ENCODE measurements at regions not wholly inside any gene's neighbourhood (a gene's known extent, or its start where the extent isn't known, plus 50 kb on each side); places are given as distances from the start of the nearest gene placed in this dataset.

DNA sequence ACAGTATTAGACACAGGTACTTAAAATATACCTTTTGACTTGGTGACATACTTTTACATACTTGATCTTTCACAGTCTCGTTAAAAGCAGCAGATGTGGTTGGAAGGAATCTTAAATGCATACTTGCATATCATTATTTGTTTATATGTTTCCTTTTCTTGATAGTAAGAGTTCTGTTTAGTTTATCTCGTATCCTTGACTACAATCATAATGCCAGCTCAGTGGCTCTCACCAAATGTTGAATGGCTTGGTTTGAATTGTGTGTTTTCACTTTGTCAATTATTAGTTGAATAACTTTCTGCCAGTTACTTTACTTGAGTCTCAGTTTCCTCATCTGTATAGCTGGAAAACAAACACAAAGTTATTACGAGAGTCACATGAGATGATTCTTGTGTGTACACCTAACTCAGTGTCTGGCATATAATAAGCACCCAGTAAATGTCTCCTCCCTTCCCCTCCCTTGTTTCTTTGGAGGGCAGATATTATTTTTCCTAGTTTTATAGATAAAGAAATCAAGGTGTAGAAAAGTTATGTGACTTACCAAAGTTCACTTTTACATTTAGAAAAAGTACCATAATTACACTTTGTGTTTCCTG is 131.6 kb upstream of the IVNS1ABP start:
- H3K9me3 ChIP-seq (ENCODE audit: control insufficient read depth, low read length): no peaks in the 10 kb centered on the region
- DNase-seq (no peak), ATAC-seq (no peak)
- H3K27ac ChIP-seq (ENCODE audit: low read length): no peak overlapping the region
- no peak overlapping the region for H3K4me3 ChIP-seq (ENCODE audit: low read length)
- H3K4me1 ChIP-seq (ENCODE audit: control insufficient read depth, insufficient read depth, low read length): no peaks in the 10 kb centered on the region
- H3K27me3 ChIP-seq (ENCODE audit: control insufficient read depth, insufficient read depth): no peaks in the 10 kb centered on the region
- 79% methylated on average over 3 of the region's 3 CpGs for WGBS
- intact Hi-C loops (cut with DNase I): no loop called here

DNA sequence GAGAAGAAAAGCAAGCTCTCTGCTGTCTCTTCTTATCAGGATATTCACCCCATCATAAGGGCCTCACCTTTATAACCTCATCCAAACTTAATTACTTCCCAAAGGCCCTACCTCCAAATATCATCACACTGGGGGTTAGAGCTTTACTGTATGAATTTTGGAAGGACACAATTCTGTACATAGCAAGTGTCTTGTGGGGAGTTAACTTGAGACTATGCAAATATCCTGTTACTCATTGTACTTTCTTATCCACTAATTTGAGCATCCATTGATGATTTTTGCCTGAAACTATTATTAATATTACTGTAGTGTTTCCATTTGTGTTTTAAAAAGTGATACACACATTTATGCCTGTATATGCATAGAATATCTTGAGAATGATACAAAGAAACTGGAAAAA is 129.1 kb upstream of the IVNS1ABP start:
- Histone ChIP-seq H3K27ac (ENCODE audit: low read length) (no peak overlapping the region), H3K4me3 (ENCODE audit: low read length) (no peak overlapping the region), H3K27me3 (ENCODE audit: control insufficient read depth, insufficient read depth) (no peaks in the 10 kb centered on the region), H3K9me3 (ENCODE audit: control insufficient read depth, low read length) (no peaks in the 10 kb centered on the region), H3K4me1 (ENCODE audit: control insufficient read depth, insufficient read depth, low read length) (peaks cover 4% of the 10 kb centered on the region)
- no peak for ATAC-seq
- DNase-seq: no peak
- intact Hi-C loops (cut with DNase I): no loop called here

DNA sequence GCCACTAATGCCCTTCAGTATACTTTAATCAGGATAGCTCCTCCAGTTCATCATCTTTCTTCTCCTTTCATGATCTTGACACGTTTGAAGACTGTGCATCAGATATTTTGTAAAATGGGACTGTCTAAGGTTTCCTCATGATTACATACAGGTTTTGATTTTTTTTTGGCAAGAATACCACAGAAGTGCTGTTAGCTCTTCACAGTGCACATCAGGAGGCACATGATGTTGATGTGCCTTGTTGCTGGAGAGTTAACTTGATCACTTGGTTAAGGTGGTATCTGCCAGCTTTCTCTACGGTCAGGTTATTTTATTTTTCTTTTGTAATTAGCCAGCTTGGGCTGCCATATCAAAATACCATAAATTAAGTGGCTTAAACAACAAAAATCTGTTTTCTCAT is 128.6 kb upstream of the IVNS1ABP start:
- 90% methylated on average over 2 of the region's 2 CpGs for WGBS
- no peaks in the 10 kb centered on the region for H3K27me3 ChIP-seq (ENCODE audit: control insufficient read depth, insufficient read depth)

DNA sequence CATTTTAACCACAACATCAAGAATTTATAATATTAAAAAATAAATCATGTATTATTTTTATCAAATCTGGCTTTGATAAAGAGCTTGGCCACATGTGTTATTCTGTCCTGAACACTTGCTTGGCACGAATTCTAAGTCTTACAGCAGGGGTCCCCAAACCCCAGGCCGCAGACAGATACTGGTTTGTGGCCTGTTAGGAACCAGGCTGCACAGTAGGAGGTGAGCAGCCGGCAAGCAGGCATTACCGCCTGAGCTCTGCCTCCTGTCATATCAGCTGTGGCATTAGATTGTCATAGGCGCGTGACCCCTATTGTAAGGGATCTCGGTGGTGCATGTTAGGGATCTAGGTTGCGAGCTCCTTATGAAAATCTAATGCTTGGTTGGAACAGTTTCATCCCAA is 127.6 kb upstream of the IVNS1ABP start:
- 86% methylated on average over 8 of the region's 8 CpGs for WGBS
- intact Hi-C loops (cut with DNase I): no loop called here
- DNase-seq: no peak

More for the DNA sequence above, 128.6 kb upstream of the IVNS1ABP start:
- peaks cover 4% of the 10 kb centered on the region for H3K4me1 ChIP-seq (ENCODE audit: control insufficient read depth, insufficient read depth, low read length)
- DNase-seq: no peak
- ATAC-seq: no peak
- intact Hi-C loops (cut with DNase I): no loop called here
- no peaks in the 10 kb centered on the region for H3K9me3 ChIP-seq (ENCODE audit: control insufficient read depth, low read length)
- H3K27ac ChIP-seq (ENCODE audit: low read length): no peak overlapping the region
- H3K4me3 ChIP-seq (ENCODE audit: low read length): no peak overlapping the region

DNA sequence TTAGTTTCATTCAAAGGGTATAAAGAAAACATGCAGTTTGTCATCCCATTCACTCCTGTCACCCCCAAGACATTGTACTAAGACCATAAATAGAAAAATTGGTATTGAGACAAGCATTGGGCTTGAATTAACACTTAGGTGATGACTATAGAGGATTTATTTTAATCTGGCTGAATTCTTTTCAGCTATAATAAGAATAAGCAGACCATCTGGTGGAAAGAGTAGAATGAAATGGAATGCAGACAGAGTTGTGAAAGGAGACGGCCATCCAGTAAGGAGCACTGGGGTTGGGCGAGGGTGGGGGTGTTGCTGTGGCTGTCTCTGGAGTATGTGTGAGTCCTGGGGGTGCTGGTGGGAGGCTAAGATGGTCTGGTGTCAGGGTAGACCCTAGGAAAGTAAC is 125.0 kb upstream of the IVNS1ABP start:
- Histone ChIP-seq H3K4me1 (ENCODE audit: control insufficient read depth, insufficient read depth, low read length) (peaks cover 4% of the 10 kb centered on the region), H3K4me3 (ENCODE audit: low read length) (no peak overlapping the region), H3K9me3 (ENCODE audit: control insufficient read depth, low read length) (no peaks in the 10 kb centered on the region), H3K27me3 (ENCODE audit: control insufficient read depth, insufficient read depth) (no peaks in the 10 kb centered on the region), H3K27ac (ENCODE audit: low read length) (no peak overlapping the region)
- 75% methylated on average over 2 of the region's 2 CpGs for WGBS
- DNase-seq: no peak
- intact Hi-C loops (cut with DNase I): no loop called here
- ATAC-seq: no peak

More for the DNA sequence above, 127.6 kb upstream of the IVNS1ABP start:
- Histone ChIP-seq H3K4me3 (ENCODE audit: low read length) (no peak overlapping the region), H3K27me3 (ENCODE audit: control insufficient read depth, insufficient read depth) (no peaks in the 10 kb centered on the region), H3K4me1 (ENCODE audit: control insufficient read depth, insufficient read depth, low read length) (peaks cover 4% of the 10 kb centered on the region), H3K27ac (ENCODE audit: low read length) (no peak overlapping the region), H3K9me3 (ENCODE audit: control insufficient read depth, low read length) (no peaks in the 10 kb centered on the region)
- no peak for ATAC-seq

DNA sequence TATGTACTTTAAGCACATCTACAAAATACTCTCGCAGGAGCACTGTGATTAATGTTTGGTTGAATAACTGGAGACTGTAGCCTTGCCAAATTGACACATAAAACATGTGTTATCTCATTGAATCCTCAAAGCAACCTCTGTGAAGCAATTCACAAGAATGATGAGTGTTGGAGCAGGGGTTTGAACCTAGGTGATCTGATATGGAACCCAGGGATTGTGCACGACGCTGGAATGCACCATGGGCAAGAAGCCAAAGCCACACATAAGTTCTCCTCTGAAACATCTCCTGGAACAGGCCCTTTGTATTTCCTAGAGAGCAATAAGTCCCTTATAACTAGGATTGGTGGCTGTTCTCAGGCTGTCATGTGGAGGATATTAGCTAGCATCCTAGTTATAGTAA is 124.6 kb upstream of the IVNS1ABP start:
- no peak for ATAC-seq
- intact Hi-C loops (cut with DNase I): no loop called here
- WGBS: 27% methylated on average over 3 of the region's 3 CpGs

DNA sequence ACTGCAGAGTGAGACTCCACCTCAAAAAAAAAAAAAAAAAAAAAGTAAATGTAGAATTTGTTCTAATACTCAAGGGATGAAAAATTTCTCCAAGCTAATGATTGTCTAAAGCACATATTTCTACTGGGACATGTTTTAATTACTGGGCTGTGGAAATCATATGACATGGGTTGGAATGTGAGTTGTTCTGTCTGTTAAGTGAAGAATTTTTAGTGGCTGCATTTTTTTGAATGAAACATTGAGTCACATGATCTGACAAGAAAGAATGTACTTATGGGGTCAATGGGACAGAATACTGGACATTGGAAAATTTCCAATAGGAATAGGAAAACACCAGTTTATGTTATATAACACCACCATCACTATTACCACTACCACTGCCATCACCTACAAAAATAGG is 123.8 kb upstream of the IVNS1ABP start:
- H3K4me1 ChIP-seq (ENCODE audit: control insufficient read depth, insufficient read depth, low read length): peaks cover 4% of the 10 kb centered on the region
- H3K27me3 ChIP-seq (ENCODE audit: control insufficient read depth, insufficient read depth): no peaks in the 10 kb centered on the region
- DNase-seq: no peak
- no peak overlapping the region for H3K27ac ChIP-seq (ENCODE audit: low read length)
- intact Hi-C loops (cut with DNase I): no loop called here
- no peaks in the 10 kb centered on the region for H3K9me3 ChIP-seq (ENCODE audit: control insufficient read depth, low read length)
- no peak overlapping the region for H3K4me3 ChIP-seq (ENCODE audit: low read length)
- ATAC-seq: no peak

More for the DNA sequence above, 124.6 kb upstream of the IVNS1ABP start:
- no peaks in the 10 kb centered on the region for H3K27me3 ChIP-seq (ENCODE audit: control insufficient read depth, insufficient read depth)
- H3K9me3 ChIP-seq (ENCODE audit: control insufficient read depth, low read length): no peaks in the 10 kb centered on the region
- H3K27ac ChIP-seq (ENCODE audit: low read length): no peak overlapping the region
- DNase-seq: no peak
- no peak overlapping the region for H3K4me3 ChIP-seq (ENCODE audit: low read length)
- peaks cover 4% of the 10 kb centered on the region for H3K4me1 ChIP-seq (ENCODE audit: control insufficient read depth, insufficient read depth, low read length)

DNA sequence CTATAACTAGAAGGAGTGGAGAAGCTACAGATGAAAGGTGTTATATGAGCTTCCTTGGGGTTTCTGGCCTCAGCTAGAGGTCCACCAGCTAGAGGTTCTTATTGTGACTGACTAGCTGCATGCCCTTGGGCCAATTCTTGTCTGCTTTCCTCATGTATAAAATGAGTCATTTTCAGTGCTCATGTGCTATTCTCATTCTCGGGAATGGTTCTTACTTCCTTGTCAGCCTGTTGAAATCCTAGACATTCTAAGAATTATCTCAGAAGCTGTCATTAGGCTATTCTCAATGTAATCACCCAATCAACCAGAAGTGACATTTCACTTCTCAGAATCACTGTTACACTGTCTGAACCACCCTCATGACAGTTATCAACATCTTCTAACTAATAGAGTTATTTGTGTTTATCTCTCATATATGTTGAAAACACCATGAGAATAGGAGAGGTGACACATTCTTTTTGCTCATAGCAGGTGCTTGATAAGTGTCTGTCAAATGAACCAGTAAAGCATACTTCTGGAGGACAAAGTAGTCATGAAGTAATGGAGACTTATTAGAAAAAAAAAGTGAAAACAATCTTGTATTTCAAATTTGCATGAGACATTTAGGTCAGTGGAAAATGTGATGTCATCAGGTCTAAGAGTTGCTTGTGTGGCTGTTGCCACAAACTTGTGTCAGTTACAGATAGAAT is 122.8 kb upstream of the IVNS1ABP start:
- peak in 1 of 2 donors; percentile 61 for ATAC-seq
- H3K4me1 ChIP-seq (ENCODE audit: control insufficient read depth, insufficient read depth, low read length): peaks cover 4% of the 10 kb centered on the region
- WGBS: 38% methylated on average over 1 of the region's 1 CpG
- no peak overlapping the region for H3K4me3 ChIP-seq (ENCODE audit: low read length)
- no peaks in the 10 kb centered on the region for H3K9me3 ChIP-seq (ENCODE audit: control insufficient read depth, low read length)
- no peaks in the 10 kb centered on the region for H3K27me3 ChIP-seq (ENCODE audit: control insufficient read depth, insufficient read depth)
- no peak overlapping the region for H3K27ac ChIP-seq (ENCODE audit: low read length)
- intact Hi-C loops (cut with DNase I): no loop called here
- DNase-seq: no peak

DNA sequence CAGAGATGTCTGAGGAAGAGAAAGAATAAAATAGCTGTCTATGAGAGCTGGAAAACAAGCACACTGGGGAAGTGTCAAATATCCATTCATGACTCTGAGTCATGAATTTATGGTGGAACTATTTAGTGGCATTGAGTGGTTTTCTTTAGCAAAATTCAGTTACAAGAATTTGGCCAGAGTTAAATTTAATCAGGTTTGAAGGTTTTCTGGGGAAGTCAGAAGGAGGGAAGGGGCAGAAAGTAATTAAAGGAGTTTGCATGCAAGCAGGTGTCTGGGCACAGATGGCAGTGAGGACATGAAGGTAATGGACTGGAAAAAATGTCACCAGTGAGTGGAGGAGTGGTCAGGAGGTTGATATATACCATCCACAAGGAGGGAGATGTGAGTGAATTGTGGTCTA is 121.9 kb upstream of the IVNS1ABP start:
- intact Hi-C loops (cut with DNase I): no loop called here

DNA sequence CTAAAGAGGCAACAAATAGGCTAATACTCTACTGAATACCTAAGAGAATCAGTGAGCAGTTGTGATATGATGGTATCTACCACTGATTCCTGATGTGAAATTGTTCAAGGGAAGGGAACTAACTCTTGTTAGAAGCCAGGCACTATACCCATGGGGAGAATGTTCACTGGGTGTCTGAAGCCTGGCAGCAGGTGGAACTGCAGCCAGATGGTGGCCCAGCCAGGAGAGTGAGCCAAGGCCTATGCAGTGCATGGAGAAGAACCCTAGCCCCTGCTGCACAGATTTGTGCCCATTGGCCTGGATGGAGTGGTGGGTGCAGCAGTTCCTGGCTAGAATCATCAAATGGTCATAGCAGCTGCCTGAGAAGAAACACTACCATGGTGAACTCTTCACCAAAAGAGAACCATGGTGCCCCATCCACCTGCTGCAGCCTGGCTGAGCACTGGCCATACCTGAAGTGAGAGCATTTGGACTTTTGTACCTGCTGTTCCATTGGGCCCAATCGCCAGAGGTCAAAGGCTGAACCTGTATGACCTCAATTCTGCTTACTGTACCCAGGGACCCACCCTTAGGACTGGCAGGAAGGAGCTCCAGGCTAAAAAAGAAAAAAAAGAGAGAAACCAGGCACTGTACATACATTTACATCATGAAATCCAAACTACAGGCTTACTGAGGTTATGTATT is 118.8 kb upstream of the IVNS1ABP start:
- Histone ChIP-seq H3K4me1 (ENCODE audit: control insufficient read depth, insufficient read depth, low read length) (no peaks in the 10 kb centered on the region), H3K27me3 (ENCODE audit: control insufficient read depth, insufficient read depth) (no peaks in the 10 kb centered on the region), H3K4me3 (ENCODE audit: low read length) (no peak overlapping the region), H3K27ac (ENCODE audit: low read length) (no peak overlapping the region), H3K9me3 (ENCODE audit: control insufficient read depth, low read length) (no peaks in the 10 kb centered on the region)
- intact Hi-C loops (cut with DNase I): no loop called here
- DNase-seq (no peak), ATAC-seq (no peak)
- 89% methylated on average over 1 of the region's 1 CpG for WGBS

More for the DNA sequence above, 121.9 kb upstream of the IVNS1ABP start:
- Histone ChIP-seq H3K27ac (ENCODE audit: low read length) (no peak overlapping the region), H3K27me3 (ENCODE audit: control insufficient read depth, insufficient read depth) (no peaks in the 10 kb centered on the region), H3K4me3 (ENCODE audit: low read length) (no peak overlapping the region), H3K4me1 (ENCODE audit: control insufficient read depth, insufficient read depth, low read length) (peaks cover 4% of the 10 kb centered on the region), H3K9me3 (ENCODE audit: control insufficient read depth, low read length) (no peaks in the 10 kb centered on the region)
- ATAC-seq: no peak
- no peak for DNase-seq

DNA sequence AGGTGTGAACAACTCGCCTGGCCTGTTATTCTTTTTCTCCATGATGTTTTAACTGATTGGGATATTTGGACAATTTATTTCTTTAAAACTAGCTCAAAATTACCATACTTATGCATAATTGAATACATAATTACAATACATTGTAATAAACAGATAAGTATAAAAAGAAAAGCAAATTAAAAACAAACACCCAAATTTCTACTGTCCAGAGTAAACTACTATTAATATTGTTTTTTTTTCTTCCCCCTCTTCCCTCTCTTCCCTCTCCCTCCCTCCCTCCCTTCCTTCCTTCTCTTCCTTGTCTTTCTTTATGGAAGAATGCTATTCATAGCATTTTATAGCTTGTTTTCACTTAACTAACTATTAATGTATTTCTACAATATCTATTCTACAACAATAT is 117.7 kb upstream of the IVNS1ABP start:
- H3K27me3 ChIP-seq (ENCODE audit: control insufficient read depth, insufficient read depth): no peaks in the 10 kb centered on the region
- WGBS: 98% methylated on average over 1 of the region's 1 CpG
- H3K4me1 ChIP-seq (ENCODE audit: control insufficient read depth, insufficient read depth, low read length): no peaks in the 10 kb centered on the region
- H3K4me3 ChIP-seq (ENCODE audit: low read length): no peak overlapping the region
- intact Hi-C loops (cut with DNase I): no loop called here
- H3K9me3 ChIP-seq (ENCODE audit: control insufficient read depth, low read length): no peaks in the 10 kb centered on the region
- ATAC-seq: no peak
- DNase-seq: no peak
- H3K27ac ChIP-seq (ENCODE audit: low read length): no peak overlapping the region
